H1 (cell line): ENCODE measurements at regions not wholly inside any gene's neighbourhood (a gene's known extent, or its start where the extent isn't known, plus 50 kb on each side); places are given as distances from the start of the nearest gene placed in this dataset.

Source experiments
- CBX8 ChIP-seq: fragments of 300-800, 300-1000 bp; sonication (generic); IDR thresholded peaks from 2 replicates; pipeline ENCODE4 v1.7.1; 2016; ENCODE audit warnings: low read depth, low read length, borderline replicate concordance
- KDM1A ChIP-seq: fragments of 200-600, 300-600 bp; sonication (generic); IDR thresholded peaks from 2 replicates; pipeline ENCODE4 v1.7.1; 2016; ENCODE audit warnings: mild to moderate bottlenecking, low read length, borderline replicate concordance
- MAFK ChIP-seq: IDR thresholded peaks from 2 replicates; pipeline ENCODE4 v1.6.1; 2012; ENCODE audit warnings: low read depth, mild to moderate bottlenecking, improper control_type of control experiment, low read length
- SAP30 ChIP-seq: fragments of 300-600 bp; sonication (generic); IDR thresholded peaks from 2 replicates; pipeline ENCODE4 v1.7.1; 2012; ENCODE audit warnings: low read length, moderate library complexity, mild to moderate bottlenecking, inconsistent platforms; ENCODE audit not compliant: insufficient read depth, insufficient replicate concordance
- TAF7 ChIP-seq: optimal IDR thresholded peaks from 2 replicates; pipeline ENCODE3; 2011; ENCODE audit warnings: low read depth, mild to moderate bottlenecking, inconsistent platforms, low read length, moderate library complexity, borderline replicate concordance

DNA sequence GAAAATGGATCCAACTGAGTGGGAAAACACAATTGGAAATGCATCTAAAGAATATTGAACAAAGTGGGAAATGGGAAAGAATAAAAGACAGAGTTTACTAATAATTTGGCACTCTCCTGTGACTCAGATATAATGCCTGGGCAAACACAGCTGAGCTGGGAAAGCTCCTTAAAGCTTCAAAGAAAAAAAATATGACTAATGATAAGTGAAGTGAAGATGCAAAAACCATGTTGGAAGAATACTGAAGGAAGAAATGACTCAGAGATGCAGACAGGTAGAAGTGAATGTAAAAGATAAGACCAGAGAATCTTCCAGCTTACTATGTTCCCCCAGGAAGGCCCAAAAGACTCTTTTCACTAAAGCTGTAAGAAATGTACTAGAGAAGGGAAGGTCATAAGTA, 62.4 kb upstream of the FOXG1 start (continued):
- TF ChIP-seq SAP30: no peak
- TF ChIP-seq MAFK: no peak
- no peak for TF ChIP-seq TAF7
- TF ChIP-seq CBX8: no peak
- no peak for TF ChIP-seq KDM1A
